ENCODE measurements at regions not wholly inside any gene's neighbourhood (a gene's known extent, or its start where the extent isn't known, plus 50 kb on each side); places are given as distances from the start of the nearest gene placed in this dataset.

- TF ChIP-seq CTCF (IDR thresholded peaks at IDR 0.05) (no peak), EZH2 (IDR thresholded peaks at IDR 0.05; ENCODE audit: borderline replicate concordance, insufficient read depth, low read depth, low read length, poor library complexity, severe bottlenecking) (no peak)
Observed at GRCh38 chr6:88482465-88482864, 316.3 kb upstream of the CNR1 start.

All from B cell (primary cell).